Suprapubic skin (tissue), 4 donors: ENCODE measurements at regions not wholly inside any gene's neighbourhood (a gene's known extent, or its start where the extent isn't known, plus 50 kb on each side); places are given as distances from the start of the nearest gene placed in this dataset.

Source experiments
- DNase-seq, 2 donors: peaks; one replicate each; pipeline ENCODE4 v3.0.0-alpha.2; 2019; ENCODE audit warnings: low spot score in 2 of 2
- H3K27ac ChIP-seq: fragments of 200-600 bp; sonication (generic); one replicate; pipeline ENCODE4 v1.5.1; 2019
- H3K27me3 ChIP-seq: fragments of 200-600 bp; sonication (generic); one replicate; pipeline ENCODE4 v1.5.1; 2019
- H3K36me3 ChIP-seq: fragments of 200-600 bp; sonication (generic); one replicate; pipeline ENCODE4 v1.5.1; 2019
- H3K4me1 ChIP-seq: fragments of 200-600 bp; sonication (generic); one replicate; pipeline ENCODE4 v1.5.1; 2019
- H3K4me3 ChIP-seq: fragments of 200-600 bp; sonication (generic); one replicate; pipeline ENCODE4 v1.5.1; 2019; ENCODE audit warnings: mild to moderate bottlenecking
- H3K9me3 ChIP-seq: fragments of 200-600 bp; sonication (generic); one replicate; pipeline ENCODE4 v1.5.1; 2019
- CTCF ChIP-seq, 2 donors: fragments of 200-600 bp in 1 of 2; fragments of 450-650 bp in 1 of 2; sonication (generic) in 1 of 2; IDR thresholded peaks; one replicate each; pipeline ENCODE4 v1.5.1; 2016 to 2019; ENCODE audit warnings: antibody characterized with exemption in 2 of 2, mild to moderate bottlenecking in 1 of 2, moderate library complexity in 1 of 2
- EP300 ChIP-seq: sonication (generic); formaldehyde crosslinking; IDR thresholded peaks from one replicate; pipeline ENCODE4 v1.6.1; 2017; ENCODE audit warnings: antibody characterized with exemption
- POLR2A ChIP-seq, 2 donors: fragments of 450-650 bp; IDR thresholded peaks; one replicate each; pipeline ENCODE4 v1.6.1; 2017; ENCODE audit warnings: antibody characterized with exemption in 2 of 2, mild to moderate bottlenecking in 2 of 2, moderate library complexity in 2 of 2
- POLR2AphosphoS5 ChIP-seq, 3 donors: sonication (generic); formaldehyde crosslinking; IDR thresholded peaks; one replicate each; pipeline ENCODE4 v1.6.1; 2017; ENCODE audit warnings: antibody characterized with exemption in 3 of 3
- WGBS: methylation state at CpG from one replicate; pipeline ENCODE4 v1.1.5; 2018; 5-methylcytosine and 5-hydroxymethylcytosine counted together

DNA sequence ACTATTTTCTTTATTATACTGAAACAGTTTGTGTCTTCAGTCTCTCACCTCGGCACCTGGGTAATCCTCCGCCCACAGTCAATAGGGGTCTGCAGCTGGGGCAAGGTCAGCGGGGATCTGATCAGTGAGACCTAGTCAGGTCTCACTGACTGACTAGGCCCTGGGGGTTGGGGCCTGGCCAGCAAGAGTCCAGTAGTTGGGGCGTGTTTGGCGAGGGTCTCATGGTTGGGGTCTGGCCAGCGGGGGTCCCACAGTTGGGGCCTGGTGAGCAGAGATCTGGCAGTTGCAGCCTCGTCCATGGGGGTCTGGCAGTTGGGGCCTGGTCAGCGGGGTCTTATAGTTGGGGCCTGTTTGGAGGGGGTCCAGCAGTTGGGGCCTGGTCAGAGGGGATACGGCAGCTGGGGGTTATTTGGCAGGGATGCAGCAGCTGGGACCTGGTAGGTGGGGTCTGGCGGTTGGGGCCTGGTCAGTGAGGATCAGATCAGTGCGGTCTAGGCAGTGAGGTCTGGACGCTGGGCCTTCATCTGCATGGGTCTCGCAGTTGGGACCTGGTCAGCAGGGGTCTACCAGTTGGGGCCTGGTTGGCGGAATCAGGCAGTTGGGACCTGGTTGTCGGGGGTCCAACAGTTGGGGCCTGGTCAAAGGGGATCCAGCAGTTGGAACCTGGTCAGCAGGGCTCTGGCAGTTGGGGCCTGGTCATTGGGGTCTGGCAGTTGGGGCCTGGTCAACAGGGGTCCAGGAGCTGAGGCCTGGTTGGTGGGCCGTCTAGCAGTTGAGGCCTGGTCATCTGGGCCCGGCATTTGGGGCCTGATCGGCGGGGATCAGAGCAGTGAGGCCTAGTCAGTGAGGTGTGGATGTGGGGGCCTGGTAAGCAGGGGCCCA lies 61.1 kb upstream of the TPM4 start:
- Histone ChIP-seq H3K9me3 (no peaks in the 10 kb centered on the region), H3K4me3 (no peak overlapping the region), H3K36me3 (no peaks in the 10 kb centered on the region), H3K27me3 (no peaks in the 10 kb centered on the region), H3K27ac (no peak overlapping the region), H3K4me1 (no peaks in the 10 kb centered on the region)
- DNase-seq: no peak
- 94% methylated on average over 16 of the region's 19 CpGs for WGBS
- TF ChIP-seq POLR2AphosphoS5 (IDR thresholded peaks at IDR 0.05) (no peak), EP300 (no peak), CTCF (IDR thresholded peaks at IDR 0.05) (no peak), POLR2A (IDR thresholded peaks at IDR 0.05) (no peak)

DNA sequence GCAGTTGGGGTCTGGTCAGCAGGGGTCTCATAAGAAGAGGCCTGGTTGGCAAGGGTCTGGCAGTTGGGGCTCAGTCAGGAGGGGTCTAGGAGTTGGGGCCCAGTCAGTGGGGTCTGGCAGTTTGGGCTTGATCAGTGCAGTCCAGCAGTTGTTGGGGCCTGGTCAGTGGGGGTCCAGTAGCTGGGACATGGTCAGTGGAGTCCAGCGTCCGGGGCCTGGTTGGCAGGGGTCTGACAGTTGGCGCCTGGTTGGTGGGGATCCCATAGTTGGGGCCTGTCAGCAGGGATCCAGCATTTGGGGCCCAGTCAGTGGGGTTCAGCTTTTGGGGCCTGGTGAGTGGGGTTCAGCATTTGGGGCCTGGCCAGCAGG lies 60.5 kb upstream of the TPM4 start:
- Histone ChIP-seq H3K36me3 (no peaks in the 10 kb centered on the region), H3K4me1 (no peaks in the 10 kb centered on the region), H3K27me3 (no peaks in the 10 kb centered on the region), H3K9me3 (no peaks in the 10 kb centered on the region), H3K27ac (no peak overlapping the region), H3K4me3 (no peak overlapping the region)
- DNase-seq: no peak
- 75% methylated on average over 3 of the region's 3 CpGs for WGBS
- TF ChIP-seq POLR2A (IDR thresholded peaks at IDR 0.05): no peak
- no peak for TF ChIP-seq POLR2AphosphoS5 (IDR thresholded peaks at IDR 0.05)
- TF ChIP-seq CTCF (IDR thresholded peaks at IDR 0.05): no peak
- no peak for TF ChIP-seq EP300

- TF ChIP-seq CTCF (IDR thresholded peaks at IDR 0.05) (no peak), EP300 (no peak), POLR2A (IDR thresholded peaks at IDR 0.05) (no peak), POLR2AphosphoS5 (IDR thresholded peaks at IDR 0.05) (no peak)
- H3K4me3 ChIP-seq: no peak overlapping the region
- WGBS: 76% methylated on average over 5 of the region's 15 CpGs
- no peaks in the 10 kb centered on the region for H3K27me3 ChIP-seq
- no peaks in the 10 kb centered on the region for H3K36me3 ChIP-seq
- no peaks in the 10 kb centered on the region for H3K4me1 ChIP-seq
- no peaks in the 10 kb centered on the region for H3K9me3 ChIP-seq
- no peak for DNase-seq
- no peak overlapping the region for H3K27ac ChIP-seq
Observed at GRCh38 chr19:16016226-16017137, 59.8 kb upstream of the TPM4 start.

GRCh38 chr19:16017138-16017490 lies 59.2 kb upstream of the TPM4 start:
- WGBS: 86% methylated on average over 11 of the region's 11 CpGs
- no peaks in the 10 kb centered on the region for H3K27me3 ChIP-seq
- no peak for DNase-seq

More at GRCh38 chr19:16017138-16017490, 59.2 kb upstream of the TPM4 start:
- Histone ChIP-seq H3K27ac (no peak overlapping the region), H3K4me1 (no peaks in the 10 kb centered on the region), H3K36me3 (no peaks in the 10 kb centered on the region), H3K4me3 (no peak overlapping the region), H3K9me3 (no peaks in the 10 kb centered on the region)
- no peak for TF ChIP-seq CTCF (IDR thresholded peaks at IDR 0.05)
- TF ChIP-seq POLR2AphosphoS5 (IDR thresholded peaks at IDR 0.05): no peak
- TF ChIP-seq EP300: no peak
- no peak for TF ChIP-seq POLR2A (IDR thresholded peaks at IDR 0.05)
